HuH-7 (cell line): ENCODE measurements at regions not wholly inside any gene's neighbourhood (a gene's known extent, or its start where the extent isn't known, plus 50 kb on each side); places are given as distances from the start of the nearest gene placed in this dataset.

ENCODE experiments used
- DNase-seq: peaks from one replicate; pipeline ENCODE4 v3.0.0; 2011; ENCODE audit warnings: low spot score

GRCh38 chr6:137780447-137781034 is 86.5 kb upstream of the TNFAIP3 start:
- no peak for DNase-seq

GRCh38 chr6:137781639-137782038 is 85.4 kb upstream of the TNFAIP3 start:
- DNase-seq: no peak

GRCh38 chr6:137782166-137783039 is 84.7 kb upstream of the TNFAIP3 start:
- no peak for DNase-seq

GRCh38 chr6:137783710-137784109 is 83.3 kb upstream of the TNFAIP3 start:
- no peak for DNase-seq

GRCh38 chr6:137784583-137784982 is 82.5 kb upstream of the TNFAIP3 start:
- no peak for DNase-seq

GRCh38 chr6:137787016-137787415 is 80.0 kb upstream of the TNFAIP3 start:
- no peak for DNase-seq

- DNase-seq: no peak
These were observed 78.8 kb upstream of the TNFAIP3 start for GRCh38 chr6:137788248-137788647.

- no peak for DNase-seq
These were observed 75.5 kb upstream of the TNFAIP3 start for GRCh38 chr6:137791281-137792159.

GRCh38 chr6:137792160-137793033 is 74.7 kb upstream of the TNFAIP3 start:
- DNase-seq: no peak

- no peak for DNase-seq
These were observed 73.1 kb upstream of the TNFAIP3 start for GRCh38 chr6:137793805-137794515.

- DNase-seq: no peak
These were observed 72.4 kb upstream of the TNFAIP3 start for GRCh38 chr6:137794516-137795201.

GRCh38 chr6:137795501-137795900 is 71.6 kb upstream of the TNFAIP3 start:
- DNase-seq: no peak

- DNase-seq: no peak
These were observed 68.8 kb upstream of the TNFAIP3 start for GRCh38 chr6:137798261-137798660.

- no peak for DNase-seq
These were observed 68.2 kb upstream of the TNFAIP3 start for GRCh38 chr6:137798846-137799245.

- peak; percentile 36 for DNase-seq
These were observed 67.0 kb upstream of the TNFAIP3 start for GRCh38 chr6:137799950-137800568.

- no peak for DNase-seq
These were observed 66.3 kb upstream of the TNFAIP3 start for GRCh38 chr6:137800762-137801161.

- DNase-seq: no peak
These were observed 65.5 kb upstream of the TNFAIP3 start for GRCh38 chr6:137801352-137802114.

- no peak for DNase-seq
These were observed 64.5 kb upstream of the TNFAIP3 start for GRCh38 chr6:137802408-137803182.
